ENCODE measurements at regions not wholly inside any gene's neighbourhood (a gene's known extent, or its start where the extent isn't known, plus 50 kb on each side); places are given as distances from the start of the nearest gene placed in this dataset.

DNA sequence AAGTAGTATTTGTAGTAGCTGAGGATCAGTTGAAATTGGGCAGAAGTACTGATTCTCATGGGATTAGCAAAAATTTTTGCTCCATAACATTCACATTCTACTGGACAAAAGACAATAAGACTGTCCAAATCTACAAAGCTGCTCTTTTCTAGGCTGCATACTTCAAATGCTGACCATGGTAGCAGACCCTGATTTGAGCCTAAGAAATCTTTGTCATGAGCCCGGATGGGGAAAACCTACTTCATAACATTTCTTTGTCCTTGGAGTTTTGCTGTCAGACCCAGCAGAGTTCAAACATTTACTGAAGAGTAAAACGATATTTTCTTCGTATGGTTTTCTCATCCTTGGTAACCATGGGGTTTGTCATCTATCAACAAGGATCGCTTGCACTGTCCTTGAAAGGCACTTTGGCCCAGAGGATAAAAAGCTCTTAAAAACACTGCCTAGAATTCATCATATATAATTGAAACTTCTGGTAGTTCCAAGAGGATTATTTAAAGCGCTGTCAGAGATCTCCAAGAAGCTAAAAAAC is 216.9 kb downstream of the CAVIN4 start:
- CTCF ChIA-PET = no interaction called here
- TF ChIP-seq LARP7 (IDR thresholded peaks at IDR 0.05) (no peak), TAF1 (IDR thresholded peaks at IDR 0.05; ENCODE audit: borderline replicate concordance, low read depth, low read length) (no peak), SP1 (IDR thresholded peaks at IDR 0.05; ENCODE audit: low read depth, low read length) (no peak), ASH2L (IDR thresholded peaks at IDR 0.05; ENCODE audit: borderline replicate concordance, low read depth) (no peak), ZNF217 (IDR thresholded peaks at IDR 0.05) (no peak), IRF4 (IDR thresholded peaks at IDR 0.05; ENCODE audit: low read depth, low read length) (no peak), RAD21 (IDR thresholded peaks at IDR 0.05; ENCODE audit: insufficient read depth, low read depth, low read length) (no peak), RBBP5 (conservative IDR thresholded peaks at IDR 0.05) (no peak), CBFB (IDR thresholded peaks at IDR 0.05; ENCODE audit: low read depth) (no peak)
- TF ChIP-seq, protein P1, sequence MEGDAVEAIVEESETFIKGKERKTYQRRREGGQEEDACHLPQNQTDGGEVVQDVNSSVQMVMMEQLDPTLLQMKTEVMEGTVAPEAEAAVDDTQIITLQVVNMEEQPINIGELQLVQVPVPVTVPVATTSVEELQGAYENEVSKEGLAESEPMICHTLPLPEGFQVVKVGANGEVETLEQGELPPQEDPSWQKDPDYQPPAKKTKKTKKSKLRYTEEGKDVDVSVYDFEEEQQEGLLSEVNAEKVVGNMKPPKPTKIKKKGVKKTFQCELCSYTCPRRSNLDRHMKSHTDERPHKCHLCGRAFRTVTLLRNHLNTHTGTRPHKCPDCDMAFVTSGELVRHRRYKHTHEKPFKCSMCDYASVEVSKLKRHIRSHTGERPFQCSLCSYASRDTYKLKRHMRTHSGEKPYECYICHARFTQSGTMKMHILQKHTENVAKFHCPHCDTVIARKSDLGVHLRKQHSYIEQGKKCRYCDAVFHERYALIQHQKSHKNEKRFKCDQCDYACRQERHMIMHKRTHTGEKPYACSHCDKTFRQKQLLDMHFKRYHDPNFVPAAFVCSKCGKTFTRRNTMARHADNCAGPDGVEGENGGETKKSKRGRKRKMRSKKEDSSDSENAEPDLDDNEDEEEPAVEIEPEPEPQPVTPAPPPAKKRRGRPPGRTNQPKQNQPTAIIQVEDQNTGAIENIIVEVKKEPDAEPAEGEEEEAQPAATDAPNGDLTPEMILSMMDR (IDR thresholded peaks at IDR 0.05 in 2 of 3, conservative IDR thresholded peaks at IDR 0.05 in 1 of 3; ENCODE audit: control insufficient read depth in 2 of 3, extremely low read depth in 1 of 3, insufficient read depth in 1 of 3, low read depth in 3 of 3, low read length in 3 of 3) = no peak
- TF ChIP-seq, protein P2, sequence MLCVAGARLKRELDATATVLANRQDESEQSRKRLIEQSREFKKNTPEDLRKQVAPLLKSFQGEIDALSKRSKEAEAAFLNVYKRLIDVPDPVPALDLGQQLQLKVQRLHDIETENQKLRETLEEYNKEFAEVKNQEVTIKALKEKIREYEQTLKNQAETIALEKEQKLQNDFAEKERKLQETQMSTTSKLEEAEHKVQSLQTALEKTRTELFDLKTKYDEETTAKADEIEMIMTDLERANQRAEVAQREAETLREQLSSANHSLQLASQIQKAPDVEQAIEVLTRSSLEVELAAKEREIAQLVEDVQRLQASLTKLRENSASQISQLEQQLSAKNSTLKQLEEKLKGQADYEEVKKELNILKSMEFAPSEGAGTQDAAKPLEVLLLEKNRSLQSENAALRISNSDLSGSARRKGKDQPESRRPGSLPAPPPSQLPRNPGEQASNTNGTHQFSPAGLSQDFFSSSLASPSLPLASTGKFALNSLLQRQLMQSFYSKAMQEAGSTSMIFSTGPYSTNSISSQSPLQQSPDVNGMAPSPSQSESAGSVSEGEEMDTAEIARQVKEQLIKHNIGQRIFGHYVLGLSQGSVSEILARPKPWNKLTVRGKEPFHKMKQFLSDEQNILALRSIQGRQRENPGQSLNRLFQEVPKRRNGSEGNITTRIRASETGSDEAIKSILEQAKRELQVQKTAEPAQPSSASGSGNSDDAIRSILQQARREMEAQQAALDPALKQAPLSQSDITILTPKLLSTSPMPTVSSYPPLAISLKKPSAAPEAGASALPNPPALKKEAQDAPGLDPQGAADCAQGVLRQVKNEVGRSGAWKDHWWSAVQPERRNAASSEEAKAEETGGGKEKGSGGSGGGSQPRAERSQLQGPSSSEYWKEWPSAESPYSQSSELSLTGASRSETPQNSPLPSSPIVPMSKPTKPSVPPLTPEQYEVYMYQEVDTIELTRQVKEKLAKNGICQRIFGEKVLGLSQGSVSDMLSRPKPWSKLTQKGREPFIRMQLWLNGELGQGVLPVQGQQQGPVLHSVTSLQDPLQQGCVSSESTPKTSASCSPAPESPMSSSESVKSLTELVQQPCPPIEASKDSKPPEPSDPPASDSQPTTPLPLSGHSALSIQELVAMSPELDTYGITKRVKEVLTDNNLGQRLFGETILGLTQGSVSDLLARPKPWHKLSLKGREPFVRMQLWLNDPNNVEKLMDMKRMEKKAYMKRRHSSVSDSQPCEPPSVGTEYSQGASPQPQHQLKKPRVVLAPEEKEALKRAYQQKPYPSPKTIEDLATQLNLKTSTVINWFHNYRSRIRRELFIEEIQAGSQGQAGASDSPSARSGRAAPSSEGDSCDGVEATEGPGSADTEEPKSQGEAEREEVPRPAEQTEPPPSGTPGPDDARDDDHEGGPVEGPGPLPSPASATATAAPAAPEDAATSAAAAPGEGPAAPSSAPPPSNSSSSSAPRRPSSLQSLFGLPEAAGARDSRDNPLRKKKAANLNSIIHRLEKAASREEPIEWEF (IDR thresholded peaks at IDR 0.05; ENCODE audit: insufficient replicate concordance, low read depth, low read length) = no peak
- TF ChIP-seq, protein P3, sequence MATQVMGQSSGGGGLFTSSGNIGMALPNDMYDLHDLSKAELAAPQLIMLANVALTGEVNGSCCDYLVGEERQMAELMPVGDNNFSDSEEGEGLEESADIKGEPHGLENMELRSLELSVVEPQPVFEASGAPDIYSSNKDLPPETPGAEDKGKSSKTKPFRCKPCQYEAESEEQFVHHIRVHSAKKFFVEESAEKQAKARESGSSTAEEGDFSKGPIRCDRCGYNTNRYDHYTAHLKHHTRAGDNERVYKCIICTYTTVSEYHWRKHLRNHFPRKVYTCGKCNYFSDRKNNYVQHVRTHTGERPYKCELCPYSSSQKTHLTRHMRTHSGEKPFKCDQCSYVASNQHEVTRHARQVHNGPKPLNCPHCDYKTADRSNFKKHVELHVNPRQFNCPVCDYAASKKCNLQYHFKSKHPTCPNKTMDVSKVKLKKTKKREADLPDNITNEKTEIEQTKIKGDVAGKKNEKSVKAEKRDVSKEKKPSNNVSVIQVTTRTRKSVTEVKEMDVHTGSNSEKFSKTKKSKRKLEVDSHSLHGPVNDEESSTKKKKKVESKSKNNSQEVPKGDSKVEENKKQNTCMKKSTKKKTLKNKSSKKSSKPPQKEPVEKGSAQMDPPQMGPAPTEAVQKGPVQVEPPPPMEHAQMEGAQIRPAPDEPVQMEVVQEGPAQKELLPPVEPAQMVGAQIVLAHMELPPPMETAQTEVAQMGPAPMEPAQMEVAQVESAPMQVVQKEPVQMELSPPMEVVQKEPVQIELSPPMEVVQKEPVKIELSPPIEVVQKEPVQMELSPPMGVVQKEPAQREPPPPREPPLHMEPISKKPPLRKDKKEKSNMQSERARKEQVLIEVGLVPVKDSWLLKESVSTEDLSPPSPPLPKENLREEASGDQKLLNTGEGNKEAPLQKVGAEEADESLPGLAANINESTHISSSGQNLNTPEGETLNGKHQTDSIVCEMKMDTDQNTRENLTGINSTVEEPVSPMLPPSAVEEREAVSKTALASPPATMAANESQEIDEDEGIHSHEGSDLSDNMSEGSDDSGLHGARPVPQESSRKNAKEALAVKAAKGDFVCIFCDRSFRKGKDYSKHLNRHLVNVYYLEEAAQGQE (IDR thresholded peaks at IDR 0.05; ENCODE audit: low read depth, low read length) = no peak
- TF ChIP-seq, protein P4, sequence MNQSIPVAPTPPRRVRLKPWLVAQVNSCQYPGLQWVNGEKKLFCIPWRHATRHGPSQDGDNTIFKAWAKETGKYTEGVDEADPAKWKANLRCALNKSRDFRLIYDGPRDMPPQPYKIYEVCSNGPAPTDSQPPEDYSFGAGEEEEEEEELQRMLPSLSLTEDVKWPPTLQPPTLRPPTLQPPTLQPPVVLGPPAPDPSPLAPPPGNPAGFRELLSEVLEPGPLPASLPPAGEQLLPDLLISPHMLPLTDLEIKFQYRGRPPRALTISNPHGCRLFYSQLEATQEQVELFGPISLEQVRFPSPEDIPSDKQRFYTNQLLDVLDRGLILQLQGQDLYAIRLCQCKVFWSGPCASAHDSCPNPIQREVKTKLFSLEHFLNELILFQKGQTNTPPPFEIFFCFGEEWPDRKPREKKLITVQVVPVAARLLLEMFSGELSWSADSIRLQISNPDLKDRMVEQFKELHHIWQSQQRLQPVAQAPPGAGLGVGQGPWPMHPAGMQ (IDR thresholded peaks at IDR 0.05; ENCODE audit: borderline replicate concordance) = no peak

More for the DNA sequence above, 216.9 kb downstream of the CAVIN4 start:
- DNase-seq (ENCODE audit: low read depth, low spot score) = no peak
- ChIA-PET SMC1A (ENCODE audit: uncharacterized antibody, unreplicated experiment) (no interaction called here), RAD21 (ENCODE audit: unreplicated experiment) (no interaction called here), POLR2A (no interaction called here)
- ATAC-seq = no peak
- no TSS peak for BruUV-seq (replicated peaks)
- H2AFZ ChIP-seq (ENCODE audit: control insufficient read depth, low read depth, low read length) = no peak overlapping the region
- no peaks in the 10 kb centered on the region for H3K27me3 ChIP-seq (replicated peaks in 1 of 2; ENCODE audit: control insufficient read depth in 2 of 2, insufficient read depth in 2 of 2, low read length in 1 of 2)
- no peaks in the 10 kb centered on the region for H3K36me3 ChIP-seq (ENCODE audit: control insufficient read depth in 2 of 2, insufficient read depth in 2 of 2, low read length in 1 of 2)
- no peak overlapping the region for H3K9ac ChIP-seq (ENCODE audit: control insufficient read depth, insufficient read depth, low read length)
- in situ Hi-C loops (cut with MboI) (no loop called here), intact Hi-C loops (cut with micrococcal nuclease; ENCODE audit: unreplicated experiment) (no loop called here)
- no peak overlapping the region for H3K27ac ChIP-seq (ENCODE audit: control insufficient read depth, insufficient read depth)
- no peaks in the 10 kb centered on the region for H4K20me1 ChIP-seq (ENCODE audit: control insufficient read depth, insufficient read depth)
- H3K4me2 ChIP-seq (ENCODE audit: control insufficient read depth, insufficient read depth) = no peak overlapping the region
- H3K4me1 ChIP-seq (ENCODE audit: control insufficient read depth, insufficient read depth, low read length) = no peaks in the 10 kb centered on the region
- H3K9me3 ChIP-seq (replicated peaks; ENCODE audit: control insufficient read depth, insufficient read depth, low read length) = no peaks in the 10 kb centered on the region
- no peak for FAIRE-seq
- WGBS (ENCODE audit: insufficient coverage, insufficient replicate concordance, low lambda C conversion rate, missing lambda C conversion rate) = 68% methylated on average over 5 of the region's 5 CpGs
- H3K79me2 ChIP-seq (ENCODE audit: control insufficient read depth, insufficient read depth, low read length) = no peaks in the 10 kb centered on the region
- no peak overlapping the region for H3K4me3 ChIP-seq
